GM04503 (cell line): ENCODE measurements at regions not wholly inside any gene's neighbourhood (a gene's known extent, or its start where the extent isn't known, plus 50 kb on each side); places are given as distances from the start of the nearest gene placed in this dataset.

ENCODE experiments used
- DNase-seq: peaks from one replicate; pipeline ENCODE4 v3.0.0-alpha.2; 2012; ENCODE audit warnings: low read depth

- DNase-seq, result no peak
These were observed 152.7 kb upstream of the GSE1 start for GRCh38 chr16:85460252-85461021.

- no peak for DNase-seq
These were observed 151.9 kb upstream of the GSE1 start for GRCh38 chr16:85461022-85461813.

- no peak for DNase-seq
These were observed 151.1 kb upstream of the GSE1 start for GRCh38 chr16:85461814-85462713.

GRCh38 chr16:85462714-85463611 is 150.2 kb upstream of the GSE1 start:
- DNase-seq, result no peak

- DNase-seq, result no peak
These were observed 149.3 kb upstream of the GSE1 start for GRCh38 chr16:85463672-85464382.

DNA sequence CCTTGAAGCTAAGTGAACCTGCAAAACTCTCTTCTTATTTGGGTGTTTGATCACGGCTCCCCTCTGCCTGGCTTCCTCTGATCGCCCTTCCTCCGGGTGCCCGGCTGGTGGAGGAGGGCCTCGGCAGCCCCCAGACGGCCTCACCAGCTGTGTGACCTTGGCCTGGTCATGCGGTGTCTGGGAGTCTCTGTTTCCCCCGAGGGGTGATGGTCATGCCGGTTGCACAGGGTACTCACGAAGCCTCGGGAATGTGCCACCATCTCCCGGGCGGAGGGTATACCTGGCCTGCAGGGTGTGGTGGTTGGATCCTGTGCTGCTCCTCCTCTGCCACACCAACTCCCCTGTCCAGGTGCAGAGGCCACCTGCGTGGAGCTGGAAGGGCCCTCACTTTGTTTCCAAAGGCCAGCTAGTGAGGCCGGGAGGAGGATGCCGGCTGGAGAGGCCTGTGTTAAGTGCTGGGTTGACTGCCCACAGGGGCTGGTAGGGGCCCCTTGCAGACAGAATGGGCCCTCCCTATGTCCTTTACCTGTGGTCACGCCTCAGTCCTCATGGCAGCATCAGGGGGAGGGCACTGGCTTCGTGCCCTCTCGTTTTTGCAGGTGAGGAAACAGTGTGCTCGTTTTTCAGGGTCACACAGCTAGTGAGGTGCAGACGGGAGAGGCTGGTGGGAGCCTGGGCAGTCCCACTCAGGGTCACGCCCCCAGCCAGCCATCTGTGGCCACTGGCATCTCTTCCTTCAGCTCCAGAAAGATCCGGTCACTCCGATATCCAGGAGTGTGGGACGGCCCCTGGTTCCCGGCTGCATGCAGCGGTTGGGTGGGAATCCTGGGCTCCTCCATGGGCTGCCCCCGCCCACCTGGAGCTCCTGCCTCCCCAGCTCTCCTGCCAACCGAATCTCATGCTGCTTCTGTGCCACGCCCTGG is 148.5 kb upstream of the GSE1 start:
- no peak for DNase-seq

DNA sequence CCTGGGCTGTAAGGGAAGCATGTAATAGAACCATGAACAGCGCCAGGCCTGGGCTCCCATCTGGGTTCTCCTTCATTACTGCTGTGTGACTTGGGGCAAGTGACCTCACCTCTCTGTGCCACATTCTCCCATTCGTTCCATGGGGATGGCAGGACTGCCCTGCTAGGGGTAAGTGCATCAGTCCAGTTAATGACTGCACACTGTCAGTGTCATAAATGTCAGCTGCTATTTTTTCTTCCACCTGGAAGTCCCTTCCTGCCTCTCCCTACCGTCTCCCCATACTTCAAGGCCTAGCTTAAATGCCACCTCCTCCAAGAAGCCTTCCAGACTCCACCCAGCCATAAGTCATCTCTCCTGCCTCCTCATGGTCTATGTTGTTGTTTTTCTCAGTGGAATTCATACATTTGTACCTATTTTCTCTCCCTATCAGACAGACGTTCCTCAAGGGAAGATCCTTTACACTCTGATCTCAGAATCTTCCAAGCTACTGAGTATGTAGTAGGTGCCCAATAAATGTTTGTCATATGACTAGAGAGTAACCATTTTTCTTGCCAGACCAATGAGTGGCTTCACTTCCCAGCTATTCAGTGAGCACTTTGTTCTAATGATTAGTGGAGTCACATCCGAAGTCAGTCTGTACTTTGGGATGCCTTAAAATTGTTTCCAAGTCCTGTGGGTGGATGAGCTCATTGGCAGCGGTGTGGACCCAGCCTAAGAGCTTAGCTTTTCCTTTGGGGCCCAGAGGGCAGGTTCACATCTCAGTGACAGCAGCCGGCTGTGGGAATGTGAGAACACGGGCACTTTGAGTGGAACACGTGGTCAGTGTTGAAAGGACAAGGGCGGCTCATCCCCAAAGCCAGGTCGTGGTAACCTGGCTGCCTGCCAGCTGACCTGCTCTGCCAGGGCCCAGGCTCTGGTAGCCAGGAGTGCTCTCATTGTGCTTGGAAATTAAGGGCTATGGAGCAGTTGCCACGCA is 147.5 kb upstream of the GSE1 start:
- peak; percentile 51 for DNase-seq

GRCh38 chr16:85466304-85466700 is 146.8 kb upstream of the GSE1 start:
- no peak for DNase-seq

DNA sequence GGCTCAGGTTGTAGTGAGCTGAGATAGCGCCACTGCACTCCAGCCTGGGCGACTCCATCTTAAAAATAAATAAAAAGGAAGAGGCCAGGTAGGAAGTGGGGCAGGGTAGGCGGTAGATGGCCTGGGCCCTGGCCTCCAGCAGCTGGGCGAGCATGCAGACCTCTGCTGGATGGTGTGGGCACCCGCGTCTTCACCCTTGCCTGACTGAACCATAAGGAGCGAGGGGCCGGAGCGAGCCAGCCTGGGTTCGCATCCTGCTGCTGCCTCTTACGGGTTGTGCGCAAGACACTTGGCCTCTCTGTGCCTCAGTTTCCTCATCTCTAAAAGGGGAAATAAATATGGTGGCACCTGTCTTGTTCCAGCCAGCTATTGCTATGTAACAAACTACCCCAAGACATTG is 146.1 kb upstream of the GSE1 start:
- no peak for DNase-seq

GRCh38 chr16:85469929-85470590 is 143.1 kb upstream of the GSE1 start:
- DNase-seq, result no peak

DNA sequence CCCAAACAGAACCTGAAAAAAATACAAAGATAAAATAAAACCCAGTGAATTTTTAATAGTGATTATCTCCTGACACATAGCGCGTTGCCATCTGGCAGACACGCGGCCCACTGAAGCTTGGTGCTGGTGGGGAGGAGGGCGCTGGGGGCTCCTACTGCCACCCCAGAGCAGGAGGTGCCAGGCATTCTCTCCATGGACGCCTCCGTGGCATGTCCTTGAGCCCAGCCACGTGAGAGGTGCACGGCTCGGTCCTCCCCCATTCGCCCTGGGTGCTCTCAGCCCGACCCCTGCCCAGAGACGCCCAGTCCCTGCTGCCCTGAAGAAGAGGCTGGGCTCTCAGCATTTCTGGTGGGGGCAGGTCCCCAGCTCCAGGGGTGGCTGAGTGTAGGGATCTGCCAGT is 142.2 kb upstream of the GSE1 start:
- DNase-seq, result no peak

DNA sequence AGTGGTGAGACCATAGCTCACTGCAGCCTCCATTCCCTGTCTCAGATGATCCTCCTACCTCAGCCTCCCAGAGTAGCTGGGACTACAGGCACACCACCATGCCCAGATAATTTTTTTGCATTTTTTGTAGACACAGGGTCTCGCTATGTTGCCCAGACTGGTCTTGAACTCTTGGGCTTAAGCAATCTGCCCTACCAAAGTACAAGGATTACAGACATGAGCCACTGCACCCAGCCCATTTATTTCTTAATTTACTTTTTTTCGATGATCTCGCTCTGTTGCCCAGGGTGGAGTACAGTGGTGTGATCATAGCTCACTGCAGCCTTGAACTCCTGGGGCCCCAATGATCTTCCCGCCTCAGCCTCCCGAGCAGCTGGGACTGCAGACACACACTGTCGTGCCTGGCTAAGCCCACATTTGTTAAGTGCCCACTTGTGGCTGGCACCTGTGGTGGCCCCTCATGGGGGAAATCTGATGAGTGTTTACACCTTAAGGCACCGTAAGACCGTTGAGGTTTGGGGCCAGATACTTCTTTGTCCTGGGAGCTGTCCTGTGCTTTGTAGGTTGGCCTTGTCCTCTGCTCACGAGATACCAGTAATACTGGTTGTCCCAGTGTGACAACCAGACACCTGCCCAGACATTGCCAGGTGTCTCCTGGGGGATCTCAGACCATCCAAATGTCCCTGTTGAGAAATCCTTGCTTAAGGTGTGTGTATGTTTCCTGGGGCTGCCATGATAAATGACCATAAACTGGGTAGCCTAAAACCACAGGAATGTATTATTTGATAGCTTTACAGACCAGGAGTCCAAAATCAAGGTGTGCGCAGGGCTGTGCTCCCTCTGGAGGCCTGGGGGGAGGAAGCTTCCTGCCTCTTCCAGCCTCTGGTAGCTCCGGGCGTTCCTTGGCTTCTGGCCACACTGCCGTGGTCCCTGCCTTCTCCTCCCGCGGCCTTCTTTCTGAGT is 141.4 kb upstream of the GSE1 start:
- no peak for DNase-seq

- DNase-seq, result no peak
These were observed 140.6 kb upstream of the GSE1 start for GRCh38 chr16:85472514-85472913.

DNA sequence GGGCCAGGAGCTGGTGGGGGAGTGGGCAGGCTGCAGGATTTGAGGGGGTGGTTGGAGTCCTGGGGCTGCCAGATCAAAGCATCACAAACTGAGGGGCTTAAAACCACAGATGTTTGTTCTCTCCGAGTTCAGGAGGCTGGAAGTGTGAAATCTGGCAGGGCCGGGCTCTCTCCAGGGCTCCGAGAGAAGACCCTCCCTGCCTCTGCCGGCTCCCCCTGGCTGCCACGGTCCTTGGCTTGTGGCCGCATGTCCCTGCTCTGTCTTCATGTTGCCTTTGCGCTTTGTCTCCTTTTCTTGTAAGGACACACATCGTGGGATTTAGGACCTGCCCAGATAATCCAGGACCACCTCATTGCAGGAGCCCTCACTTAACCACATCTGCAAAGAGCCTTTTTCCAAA is 139.8 kb upstream of the GSE1 start:
- DNase-seq, result no peak

GRCh38 chr16:85473909-85474620 is 139.1 kb upstream of the GSE1 start:
- DNase-seq, result no peak

GRCh38 chr16:85474621-85475217 is 138.4 kb upstream of the GSE1 start:
- DNase-seq, result no peak
